ENCODE measurements at regions not wholly inside any gene's neighbourhood (a gene's known extent, or its start where the extent isn't known, plus 50 kb on each side); places are given as distances from the start of the nearest gene placed in this dataset.

GRCh38 chr5:143646961-143647360, 165.0 kb upstream of the HMHB1 start:
- POLR2A ChIA-PET = no interaction called here
- CTCF ChIA-PET = no interaction called here
- no peak for TF ChIP-seq ARNT (IDR thresholded peaks at IDR 0.05)
- no peak for TF ChIP-seq FOXK2 (IDR thresholded peaks at IDR 0.05)
- no peak for TF ChIP-seq SP1 (IDR thresholded peaks at IDR 0.05)
- TF ChIP-seq FOXA1 (IDR thresholded peaks at IDR 0.05) = no peak
- TF ChIP-seq CTBP1 (IDR thresholded peaks at IDR 0.05; ENCODE audit: borderline replicate concordance) = no peak
- no peak for TF ChIP-seq TARDBP (IDR thresholded peaks at IDR 0.05)
- TF ChIP-seq ZNF384 (IDR thresholded peaks at IDR 0.05) = no peak
- TF ChIP-seq SUZ12 (IDR thresholded peaks at IDR 0.05) = no peak
- TF ChIP-seq LEF1 (IDR thresholded peaks at IDR 0.05; ENCODE audit: borderline replicate concordance) = no peak
- no peak for TF ChIP-seq L3MBTL2 (conservative IDR thresholded peaks at IDR 0.05)
- TF ChIP-seq NFRKB (IDR thresholded peaks at IDR 0.05) = no peak
- DNase-seq (ENCODE audit: extremely low spot score) = no peak

- TF ChIP-seq ZNF384 (IDR thresholded peaks at IDR 0.05) (no peak), ELF4 (IDR thresholded peaks at IDR 0.05) (no peak)
- no peak for DNase-seq (ENCODE audit: extremely low spot score)
- CTCF ChIA-PET = no interaction called here
- POLR2A ChIA-PET = no interaction called here
Observed at GRCh38 chr5:143645356-143645755, 166.6 kb upstream of the HMHB1 start.

- ChIA-PET POLR2A (no interaction called here), CTCF (interaction anchor here (0.6 kb wide), 1 partner anchor 333 kb away, joined by 3 read pairs; no protein-coding TSS in a partner anchor)
- TF ChIP-seq BHLHE40 (IDR thresholded peaks at IDR 0.05; ENCODE audit: borderline replicate concordance) = no peak
- TF ChIP-seq NFRKB (IDR thresholded peaks at IDR 0.05) = no peak
- no peak for TF ChIP-seq SP1 (IDR thresholded peaks at IDR 0.05)
- TF ChIP-seq PKNOX1 (IDR thresholded peaks at IDR 0.05) = no peak
- TF ChIP-seq HDGF (IDR thresholded peaks at IDR 0.05; ENCODE audit: borderline replicate concordance) = no peak
- no peak for TF ChIP-seq ZNF384 (IDR thresholded peaks at IDR 0.05)
- no peak for TF ChIP-seq CTBP1 (IDR thresholded peaks at IDR 0.05; ENCODE audit: borderline replicate concordance)
- no peak for TF ChIP-seq ELF4 (IDR thresholded peaks at IDR 0.05)
- TF ChIP-seq LEF1 (IDR thresholded peaks at IDR 0.05; ENCODE audit: borderline replicate concordance) = no peak
- TF ChIP-seq FOXA1 (IDR thresholded peaks at IDR 0.05) = no peak
- no peak for TF ChIP-seq TARDBP (IDR thresholded peaks at IDR 0.05)
- TF ChIP-seq FOXM1 (IDR thresholded peaks at IDR 0.05; ENCODE audit: borderline replicate concordance) = no peak
- no peak for TF ChIP-seq SUZ12 (IDR thresholded peaks at IDR 0.05)
- no peak for DNase-seq (ENCODE audit: extremely low spot score)
Observed at GRCh38 chr5:143644727-143645126, 167.2 kb upstream of the HMHB1 start.

- POLR2A ChIA-PET = no interaction called here
- no peak for DNase-seq (ENCODE audit: extremely low spot score)
- CTCF ChIA-PET = no interaction called here
- TF ChIP-seq ARNT (IDR thresholded peaks at IDR 0.05) (no peak), NFRKB (IDR thresholded peaks at IDR 0.05) (no peak), PKNOX1 (IDR thresholded peaks at IDR 0.05) (no peak), TARDBP (IDR thresholded peaks at IDR 0.05) (no peak), HDGF (IDR thresholded peaks at IDR 0.05; ENCODE audit: borderline replicate concordance) (no peak), ZNF384 (IDR thresholded peaks at IDR 0.05) (no peak), FOXA1 (IDR thresholded peaks at IDR 0.05) (no peak), CTBP1 (IDR thresholded peaks at IDR 0.05; ENCODE audit: borderline replicate concordance) (no peak), FOXM1 (IDR thresholded peaks at IDR 0.05; ENCODE audit: borderline replicate concordance) (no peak), FOXK2 (IDR thresholded peaks at IDR 0.05) (no peak), L3MBTL2 (conservative IDR thresholded peaks at IDR 0.05) (no peak)
Observed at GRCh38 chr5:143642791-143643190, 169.2 kb upstream of the HMHB1 start.

GRCh38 chr5:143641549-143642355, 170.2 kb upstream of the HMHB1 start:
- ChIA-PET CTCF (no interaction called here), POLR2A (no interaction called here)
- TF ChIP-seq FOXA1 (IDR thresholded peaks at IDR 0.05) (no peak), L3MBTL2 (conservative IDR thresholded peaks at IDR 0.05) (no peak), PKNOX1 (IDR thresholded peaks at IDR 0.05) (peak; percentile 33; the same call in 1 of the 2 replicates)
- DNase-seq (ENCODE audit: extremely low spot score) = peak; percentile 28

- DNase-seq (ENCODE audit: extremely low spot score) = no peak
- ChIA-PET CTCF (no interaction called here), POLR2A (no interaction called here)
- no peak for TF ChIP-seq LEF1 (IDR thresholded peaks at IDR 0.05; ENCODE audit: borderline replicate concordance)
- TF ChIP-seq ELF4 (IDR thresholded peaks at IDR 0.05) = no peak
- no peak for TF ChIP-seq SP1 (IDR thresholded peaks at IDR 0.05)
- TF ChIP-seq ZNF384 (IDR thresholded peaks at IDR 0.05) = no peak
- no peak for TF ChIP-seq ARNT (IDR thresholded peaks at IDR 0.05)
- TF ChIP-seq PKNOX1 (IDR thresholded peaks at IDR 0.05) = no peak
- TF ChIP-seq FOXA1 (IDR thresholded peaks at IDR 0.05) = no peak
- no peak for TF ChIP-seq L3MBTL2 (conservative IDR thresholded peaks at IDR 0.05)
Observed at GRCh38 chr5:143638654-143639053, 173.3 kb upstream of the HMHB1 start.
